Activated T-cell treated with anti-CD3 and anti-CD28 coated beads, Interleukin-2, amount 50 U/mL, for 72 hours (primary cell): ENCODE measurements at regions not wholly inside any gene's neighbourhood (a gene's known extent, or its start where the extent isn't known, plus 50 kb on each side); places are given as distances from the start of the nearest gene placed in this dataset.

ENCODE experiments used
- ATAC-seq, 2 donors: fragments of 150-1000 bp; cut with Tn5 transposase; replicated peaks in 1 of 2; 2 replicates each; pipeline ENCODE4 v1.10.0; 2021; ENCODE audit warnings: moderate library complexity in 2 of 2, mild to moderate bottlenecking in 1 of 2
- DNase-seq, 2 donors: peaks; one replicate each; pipeline ENCODE4 v3.0.0; 2021 to 2022; ENCODE audit warnings: mixed read lengths in 1 of 2
- H3K27ac Mint-ChIP-seq: one replicate; pipeline ENCODE4 v1.8.0; 2022; ENCODE audit warnings: mild to moderate bottlenecking, moderate library complexity, mixed read lengths
- H3K27me3 Mint-ChIP-seq: one replicate; pipeline ENCODE4 v1.8.0; 2022; ENCODE audit warnings: low read depth, mixed read lengths
- H3K36me3 Mint-ChIP-seq, 2 donors: one replicate each; pipeline ENCODE4 v1.8.0; 2022; ENCODE audit warnings: mixed read lengths in 2 of 2, mild to moderate bottlenecking in 1 of 2; ENCODE audit not compliant: insufficient read depth in 2 of 2
- H3K4me1 Mint-ChIP-seq: one replicate; pipeline ENCODE4 v1.8.0; 2022; ENCODE audit warnings: low read depth, mixed read lengths
- H3K4me3 Mint-ChIP-seq, 2 donors: one replicate each; pipeline ENCODE4 v1.8.0; 2022; ENCODE audit warnings: mild to moderate bottlenecking in 2 of 2, mixed read lengths in 2 of 2, moderate library complexity in 2 of 2
- H3K9me3 Mint-ChIP-seq, 2 donors: one replicate each; pipeline ENCODE4 v1.8.0; 2022; ENCODE audit warnings: mixed read lengths in 2 of 2

DNA sequence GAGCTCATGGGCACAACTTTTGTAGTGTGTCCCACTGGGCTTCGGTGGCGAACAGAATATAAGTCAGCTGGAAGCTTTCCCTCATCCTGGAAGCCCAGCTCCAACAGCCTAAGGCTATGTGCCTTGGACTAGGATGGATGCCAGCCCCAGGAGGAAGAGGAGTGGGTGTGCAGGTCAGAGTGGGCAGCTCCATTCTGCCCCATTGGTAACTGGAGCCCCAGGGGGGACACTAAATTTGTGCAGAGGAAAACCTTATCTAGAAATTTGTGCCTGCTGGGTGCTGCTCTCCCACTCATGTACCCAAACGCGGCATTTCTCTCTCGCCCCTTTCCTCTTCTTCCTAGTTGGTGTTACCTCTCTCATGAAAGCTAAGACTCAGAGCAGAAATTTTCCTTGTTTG, 253.9 kb upstream of the MAN1A1 start:
- Mint-ChIP-seq H3K36me3 (no peaks in the 10 kb centered on the region), H3K4me3 (no peak overlapping the region), H3K4me1 (no peaks in the 10 kb centered on the region), H3K9me3 (no peaks in the 10 kb centered on the region), H3K27ac (no peak overlapping the region), H3K27me3 (no peaks in the 10 kb centered on the region)
- DNase-seq: no peak
- no peak for ATAC-seq

DNA sequence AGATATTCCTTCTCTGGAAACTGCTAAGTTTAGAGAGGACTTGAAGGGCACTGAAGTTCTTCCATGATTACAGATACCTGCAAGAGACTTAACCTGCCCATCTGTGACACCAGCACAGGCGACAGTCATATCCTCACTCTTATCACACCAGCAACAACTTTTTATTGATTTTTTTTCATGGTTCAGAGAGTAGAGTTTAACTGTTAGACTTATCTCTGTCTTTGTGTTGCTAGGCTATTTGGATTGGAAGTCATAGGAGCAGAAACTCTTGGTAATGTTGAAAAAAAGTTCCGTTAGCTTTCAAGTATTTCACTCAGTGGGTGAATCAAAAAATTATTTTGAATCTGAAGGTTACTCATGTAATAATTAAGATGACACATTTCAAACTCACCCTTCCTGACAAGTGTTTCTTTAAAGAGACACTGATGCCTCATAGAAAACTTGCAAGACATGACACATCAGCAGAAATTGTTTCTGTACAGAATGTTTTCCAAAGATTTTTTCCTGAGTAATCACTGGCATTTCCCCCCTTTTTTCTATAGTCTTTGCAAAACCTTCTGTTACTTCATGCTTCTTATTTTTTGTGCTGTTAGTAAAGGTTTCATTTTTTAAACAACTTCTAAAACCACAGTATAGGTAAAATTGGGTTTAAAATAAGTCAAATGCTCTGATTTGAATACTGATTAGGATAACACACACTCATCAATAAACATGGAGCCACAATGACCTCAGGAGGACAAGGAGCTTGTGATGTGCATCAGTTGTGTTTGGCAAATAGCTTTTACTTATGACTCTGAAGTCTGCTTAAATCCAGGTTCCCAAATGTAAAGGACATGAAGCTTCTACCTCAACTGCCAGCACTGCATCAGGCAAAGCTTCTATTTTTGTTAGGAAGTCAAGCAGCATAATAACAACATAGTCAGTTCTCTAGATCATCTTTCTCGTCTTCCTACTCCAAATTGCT, 252.9 kb upstream of the MAN1A1 start:
- ATAC-seq: no peak
- H3K4me3 Mint-ChIP-seq: no peak overlapping the region
- H3K27ac Mint-ChIP-seq: no peak overlapping the region
- H3K27me3 Mint-ChIP-seq: peaks cover under 1% of the 10 kb centered on the region
- DNase-seq: no peak
- H3K4me1 Mint-ChIP-seq: no peaks in the 10 kb centered on the region
- no peaks in the 10 kb centered on the region for H3K36me3 Mint-ChIP-seq
- no peaks in the 10 kb centered on the region for H3K9me3 Mint-ChIP-seq

DNA sequence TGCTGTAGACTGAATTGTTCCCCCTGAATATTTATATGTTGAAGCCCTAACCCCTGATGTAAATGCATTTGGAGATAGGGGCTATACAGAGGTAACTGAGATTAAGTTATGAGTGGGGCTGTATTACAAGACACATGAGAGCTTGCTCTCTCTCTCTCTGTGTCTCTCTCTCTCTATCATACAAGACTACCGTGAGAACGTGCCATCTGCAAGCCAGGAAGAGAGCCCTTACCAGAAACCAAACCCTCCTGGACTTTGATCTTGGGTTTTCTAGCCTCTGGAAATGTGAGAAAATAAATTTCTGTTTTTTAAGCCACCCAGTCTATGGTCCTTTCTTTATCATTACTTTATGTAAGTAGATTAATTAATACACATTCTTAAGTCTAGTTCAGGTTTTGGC, 249.3 kb upstream of the MAN1A1 start:
- Mint-ChIP-seq H3K4me1 (no peaks in the 10 kb centered on the region), H3K36me3 (no peaks in the 10 kb centered on the region), H3K27me3 (peaks cover 4% of the 10 kb centered on the region), H3K27ac (no peak overlapping the region), H3K9me3 (no peaks in the 10 kb centered on the region), H3K4me3 (no peak overlapping the region)
- no peak for ATAC-seq
- DNase-seq: no peak

- Mint-ChIP-seq H3K27me3 (peaks cover 4% of the 10 kb centered on the region), H3K36me3 (no peaks in the 10 kb centered on the region), H3K27ac (no peak overlapping the region), H3K4me1 (no peaks in the 10 kb centered on the region), H3K4me3 (no peak overlapping the region), H3K9me3 (no peaks in the 10 kb centered on the region)
- ATAC-seq: no peak
- DNase-seq: no peak
Measured at GRCh38 chr6:119594907-119595306, 245.3 kb upstream of the MAN1A1 start.

- H3K27me3 Mint-ChIP-seq: no peaks in the 10 kb centered on the region
- H3K36me3 Mint-ChIP-seq: no peaks in the 10 kb centered on the region
- H3K4me1 Mint-ChIP-seq: no peaks in the 10 kb centered on the region
- H3K9me3 Mint-ChIP-seq: no peaks in the 10 kb centered on the region
- no peak overlapping the region for H3K4me3 Mint-ChIP-seq
- H3K27ac Mint-ChIP-seq: no peak overlapping the region
- ATAC-seq (no peak), DNase-seq (no peak)
Measured at GRCh38 chr6:119591235-119591634, 241.7 kb upstream of the MAN1A1 start.

- H3K36me3 Mint-ChIP-seq: no peaks in the 10 kb centered on the region
- ATAC-seq: no peak
- H3K4me1 Mint-ChIP-seq: no peaks in the 10 kb centered on the region
- no peaks in the 10 kb centered on the region for H3K9me3 Mint-ChIP-seq
- no peak overlapping the region for H3K27ac Mint-ChIP-seq
- no peak overlapping the region for H3K4me3 Mint-ChIP-seq
- no peaks in the 10 kb centered on the region for H3K27me3 Mint-ChIP-seq
- DNase-seq: no peak
Measured at GRCh38 chr6:119590066-119590465, 240.5 kb upstream of the MAN1A1 start.

DNA sequence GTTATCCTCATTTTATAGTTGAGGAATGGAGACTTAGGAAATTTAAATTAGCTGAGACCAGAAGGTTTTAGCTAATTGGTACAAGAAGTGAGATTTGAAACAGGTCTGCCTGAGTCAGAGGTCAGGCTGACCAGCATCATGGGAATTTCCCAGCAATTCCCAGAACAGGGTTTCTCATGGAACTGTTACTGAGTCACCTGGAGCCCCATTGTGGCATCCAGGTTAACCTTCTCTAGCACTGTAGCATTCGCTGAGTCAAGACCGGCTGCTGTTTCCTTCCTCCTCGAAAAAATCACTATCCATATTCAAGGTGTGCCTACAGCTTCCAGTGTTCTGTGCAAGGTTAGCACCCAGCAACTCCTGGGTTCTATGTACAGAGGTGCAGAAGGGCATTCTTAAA, 238.0 kb upstream of the MAN1A1 start:
- Mint-ChIP-seq H3K27me3 (no peaks in the 10 kb centered on the region), H3K9me3 (no peaks in the 10 kb centered on the region), H3K36me3 (no peaks in the 10 kb centered on the region), H3K4me1 (no peaks in the 10 kb centered on the region), H3K27ac (no peak overlapping the region), H3K4me3 (no peak overlapping the region)
- DNase-seq (no peak), ATAC-seq (no peak)

- H3K4me3 Mint-ChIP-seq: no peak overlapping the region
- H3K36me3 Mint-ChIP-seq: no peaks in the 10 kb centered on the region
- no peaks in the 10 kb centered on the region for H3K9me3 Mint-ChIP-seq
- no peaks in the 10 kb centered on the region for H3K4me1 Mint-ChIP-seq
- ATAC-seq (no peak), DNase-seq (no peak)
- H3K27ac Mint-ChIP-seq: no peak overlapping the region
- no peaks in the 10 kb centered on the region for H3K27me3 Mint-ChIP-seq
Measured at GRCh38 chr6:119586250-119586882, 236.8 kb upstream of the MAN1A1 start.

DNA sequence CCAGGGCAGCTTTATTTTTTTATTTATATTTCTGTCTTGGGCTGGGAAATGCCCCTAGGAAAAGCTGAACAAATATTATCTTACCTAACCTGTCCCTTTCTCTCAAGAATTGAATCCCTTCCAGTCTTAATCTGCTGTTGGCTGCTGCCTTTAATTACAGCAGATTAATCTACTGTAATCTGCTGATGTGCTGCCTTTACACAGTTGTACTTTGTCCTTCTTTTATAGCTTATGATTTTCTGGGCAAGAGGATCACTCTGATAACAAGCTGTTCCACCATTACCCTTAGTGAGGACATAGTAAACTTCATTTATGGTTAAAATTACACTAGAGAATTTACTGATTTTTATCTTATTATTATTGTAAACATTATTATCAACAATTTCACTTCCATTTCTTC, 234.5 kb upstream of the MAN1A1 start:
- Mint-ChIP-seq H3K27ac (no peak overlapping the region), H3K36me3 (no peaks in the 10 kb centered on the region), H3K4me1 (no peaks in the 10 kb centered on the region), H3K27me3 (no peaks in the 10 kb centered on the region), H3K4me3 (no peak overlapping the region), H3K9me3 (no peaks in the 10 kb centered on the region)
- DNase-seq: no peak
- no peak for ATAC-seq

- DNase-seq: no peak
- ATAC-seq: no peak
Measured at GRCh38 chr6:119581220-119581619, 231.7 kb upstream of the MAN1A1 start.

GRCh38 chr6:119575721-119576120, 226.2 kb upstream of the MAN1A1 start:
- no peaks in the 10 kb centered on the region for H3K4me1 Mint-ChIP-seq
- no peak overlapping the region for H3K27ac Mint-ChIP-seq
- H3K9me3 Mint-ChIP-seq: peaks cover 2 to 9% of the 10 kb centered on the region in 2 donors
- no peak for DNase-seq
- H3K27me3 Mint-ChIP-seq: no peaks in the 10 kb centered on the region
- no peak for ATAC-seq
- H3K36me3 Mint-ChIP-seq: no peaks in the 10 kb centered on the region
- no peak overlapping the region for H3K4me3 Mint-ChIP-seq

More at GRCh38 chr6:119581220-119581619, 231.7 kb upstream of the MAN1A1 start:
- Mint-ChIP-seq H3K27ac (no peak overlapping the region), H3K4me3 (no peak overlapping the region), H3K36me3 (no peaks in the 10 kb centered on the region), H3K4me1 (no peaks in the 10 kb centered on the region), H3K27me3 (no peaks in the 10 kb centered on the region), H3K9me3 (peaks cover 2 to 6% of the 10 kb centered on the region in 2 donors)

GRCh38 chr6:119568580-119568979, 219.0 kb upstream of the MAN1A1 start:
- H3K4me3 Mint-ChIP-seq: no peak overlapping the region
- H3K9me3 Mint-ChIP-seq: peaks cover 0 to 2% of the 10 kb centered on the region in 2 donors
- no peaks in the 10 kb centered on the region for H3K27me3 Mint-ChIP-seq
- no peak overlapping the region for H3K27ac Mint-ChIP-seq
- H3K4me1 Mint-ChIP-seq: no peaks in the 10 kb centered on the region
- ATAC-seq: no peak
- DNase-seq: no peak
- no peaks in the 10 kb centered on the region for H3K36me3 Mint-ChIP-seq

- H3K4me3 Mint-ChIP-seq: no peak overlapping the region
- H3K4me1 Mint-ChIP-seq: no peaks in the 10 kb centered on the region
- H3K9me3 Mint-ChIP-seq: no peaks in the 10 kb centered on the region
- no peak overlapping the region for H3K27ac Mint-ChIP-seq
- DNase-seq (no peak), ATAC-seq (no peak)
- no peaks in the 10 kb centered on the region for H3K36me3 Mint-ChIP-seq
- no peaks in the 10 kb centered on the region for H3K27me3 Mint-ChIP-seq
Measured at GRCh38 chr6:119566546-119567260, 217.1 kb upstream of the MAN1A1 start.
